Stimulated activated CD8-positive, alpha-beta memory T cell treated with anti-CD3 and anti-CD28 coated beads, Interleukin-4, amount 100 ng/mL, for 48 hours (primary cell): ENCODE measurements at regions not wholly inside any gene's neighbourhood (a gene's known extent, or its start where the extent isn't known, plus 50 kb on each side); places are given as distances from the start of the nearest gene placed in this dataset.
A peak's percentile ranks its signal among the peaks of the same experiment; 100 is the strongest.
"Not testable (repeated sequence)": the region's sequence is repeated elsewhere in the genome, so short reads cannot be mapped to it uniquely, and the experiment has no call there.

Experiments
- DNase-seq: peaks from one replicate; pipeline ENCODE4 v3.0.0-alpha.2; 2020

- DNase-seq = no peak
These were observed 144.3 kb downstream of the FCRL5 start for GRCh38 chr1:157407917-157408525.

GRCh38 chr1:157407367-157407766 is 144.9 kb downstream of the FCRL5 start:
- DNase-seq = no peak

- DNase-seq = no peak
These were observed 146.7 kb downstream of the FCRL5 start for GRCh38 chr1:157405662-157406061.

GRCh38 chr1:157404614-157405013 is 147.7 kb downstream of the FCRL5 start:
- DNase-seq = no peak

- DNase-seq = no peak
These were observed 148.2 kb downstream of the FCRL5 start for GRCh38 chr1:157404063-157404501.

- no peak for DNase-seq
These were observed 148.7 kb downstream of the FCRL5 start for GRCh38 chr1:157403608-157404007.

- no peak for DNase-seq
These were observed 149.1 kb downstream of the FCRL5 start for GRCh38 chr1:157403203-157403602.

- no peak for DNase-seq
These were observed 151.5 kb downstream of the FCRL5 start for GRCh38 chr1:157400766-157401165.

- DNase-seq = peak; percentile 37
These were observed 152.3 kb downstream of the FCRL5 start for GRCh38 chr1:157399984-157400382.

GRCh38 chr1:157399343-157399983 is 152.9 kb downstream of the FCRL5 start:
- DNase-seq = no peak

GRCh38 chr1:157390651-157391050 is 161.7 kb downstream of the FCRL5 start:
- no peak for DNase-seq

- DNase-seq = no peak
These were observed 164.3 kb downstream of the FCRL5 start for GRCh38 chr1:157388057-157388456.

GRCh38 chr1:157384258-157384657 is 168.1 kb downstream of the FCRL5 start:
- no peak for DNase-seq

- no peak for DNase-seq
These were observed 170.0 kb downstream of the FCRL5 start for GRCh38 chr1:157382351-157382750.

GRCh38 chr1:157380523-157380922 is 171.8 kb downstream of the FCRL5 start:
- no peak for DNase-seq

- DNase-seq = peak; percentile 50
These were observed 175.0 kb downstream of the FCRL5 start for GRCh38 chr1:157377280-157377713.

- DNase-seq = no peak
These were observed 175.6 kb downstream of the FCRL5 start for GRCh38 chr1:157376681-157377080.

GRCh38 chr1:157372311-157372710 is 180.0 kb downstream of the FCRL5 start:
- not testable (repeated sequence) for DNase-seq

- no peak for DNase-seq
These were observed 180.5 kb downstream of the FCRL5 start for GRCh38 chr1:157371826-157372225.

- DNase-seq = no peak
These were observed 181.1 kb downstream of the FCRL5 start for GRCh38 chr1:157371221-157371620.

GRCh38 chr1:157370698-157371097 is 181.6 kb downstream of the FCRL5 start:
- DNase-seq = no peak

GRCh38 chr1:157369808-157370521 is 182.3 kb downstream of the FCRL5 start:
- DNase-seq = peak; percentile 48

GRCh38 chr1:157368941-157369340 is 183.4 kb downstream of the FCRL5 start:
- DNase-seq = not testable (repeated sequence)

GRCh38 chr1:157368363-157368762 is 184.0 kb downstream of the FCRL5 start:
- DNase-seq = no peak
